HepG2 (cell line): ENCODE measurements at regions not wholly inside any gene's neighbourhood (a gene's known extent, or its start where the extent isn't known, plus 50 kb on each side); places are given as distances from the start of the nearest gene placed in this dataset.

Experiments used
- CCAR2 ChIP-seq: fragments of 200-400 bp; formaldehyde crosslinking; optimal IDR thresholded peaks from 2 replicates; pipeline ENCODE3; 2018; ENCODE audit warnings: low read depth, mild to moderate bottlenecking, low read length, moderate library complexity
- CTCF ChIP-seq: sonication (generic); formaldehyde crosslinking; IDR thresholded peaks from 2 replicates; pipeline ENCODE4 v1.5.0; 2020; ENCODE audit warnings: mild to moderate bottlenecking, missing genetic modification reagents, moderate library complexity
- MED1 ChIP-seq: sonication (generic); formaldehyde crosslinking; IDR thresholded peaks from 2 replicates; pipeline ENCODE4 v1.4.0; 2020; ENCODE audit warnings: missing genetic modification reagents
- PAF1 ChIP-seq: IDR thresholded peaks from 2 replicates; pipeline ENCODE4 v1.6.1; 2016; ENCODE audit warnings: missing genetic modification reagents, missing compliant biosample characterization
- YY1 ChIP-seq: IDR thresholded peaks from 2 replicates; pipeline ENCODE4 v1.6.1; 2011; ENCODE audit warnings: low read length, low read depth, moderate library complexity, mild to moderate bottlenecking; ENCODE audit not compliant: insufficient read depth, insufficient replicate concordance
- ZNF256 ChIP-seq: sonication (generic); formaldehyde crosslinking; conservative IDR thresholded peaks from 2 replicates; pipeline ENCODE4 v1.4.0; 2020; ENCODE audit warnings: missing genetic modification reagents

- no peak for TF ChIP-seq CCAR2
- no peak for TF ChIP-seq CTCF
- TF ChIP-seq ZNF256 (CRISPR knock-in tag) = no peak
- no peak for TF ChIP-seq MED1 (CRISPR knock-in tag)
- TF ChIP-seq PAF1 (CRISPR knock-in tag) = no peak
- no peak for TF ChIP-seq YY1
These were observed 271.0 kb upstream of the COBL start for GRCh38 chr7:51587604-51588003.
